ENCODE measurements at regions not wholly inside any gene's neighbourhood (a gene's known extent, or its start where the extent isn't known, plus 50 kb on each side); places are given as distances from the start of the nearest gene placed in this dataset.

DNA sequence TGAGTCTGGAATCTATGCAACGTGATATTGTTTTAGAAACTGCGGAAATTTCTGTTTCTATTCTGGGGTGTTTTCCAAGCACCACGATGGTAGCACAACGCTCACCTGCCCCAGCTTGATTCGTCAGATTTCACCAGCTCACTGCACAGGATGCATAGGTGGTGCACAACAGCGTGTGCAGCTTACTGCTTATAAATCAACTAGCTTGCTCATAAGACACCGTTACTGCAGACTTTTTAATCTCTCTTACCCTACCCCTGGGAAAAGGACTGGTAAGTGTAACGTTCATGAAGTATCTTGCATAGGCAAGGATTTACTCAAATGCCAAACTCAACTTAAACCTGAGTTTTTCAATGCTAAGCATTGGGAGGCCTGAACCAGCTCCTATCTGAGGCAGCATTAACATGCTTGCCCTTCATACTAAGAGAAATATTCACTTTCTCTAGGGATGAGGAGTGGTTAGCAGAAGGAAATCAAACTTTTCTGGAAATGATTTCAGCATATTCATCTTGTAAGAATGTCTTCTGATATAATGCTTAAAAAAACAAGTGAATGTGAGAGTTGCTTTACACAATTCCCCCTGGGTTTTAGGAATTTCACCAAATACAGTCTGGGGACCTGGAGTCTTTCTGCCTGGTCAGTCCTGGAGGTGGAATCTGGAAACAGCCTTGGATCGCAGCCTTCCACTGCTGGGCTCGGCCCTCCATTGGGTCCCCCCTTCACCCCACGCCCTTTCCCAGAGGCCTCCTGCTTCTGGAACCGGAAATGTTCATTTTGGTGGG is 100.6 kb downstream of the DACT2 start:
- Histone ChIP-seq H3K27ac (ENCODE audit: low read depth, low read length) (no peak overlapping the region), H3K27me3 (ENCODE audit: control insufficient read depth, insufficient read depth, low read length) (no peaks in the 10 kb centered on the region), H3K9me3 (ENCODE audit: control insufficient read depth, insufficient read depth, low read length) (peaks cover 56% of the 10 kb centered on the region), H3K4me3 (ENCODE audit: low read depth, low read length) (no peak overlapping the region)
- DNase-seq (ENCODE audit: low read depth, low spot score): no peak
- TF ChIP-seq, protein P1, sequence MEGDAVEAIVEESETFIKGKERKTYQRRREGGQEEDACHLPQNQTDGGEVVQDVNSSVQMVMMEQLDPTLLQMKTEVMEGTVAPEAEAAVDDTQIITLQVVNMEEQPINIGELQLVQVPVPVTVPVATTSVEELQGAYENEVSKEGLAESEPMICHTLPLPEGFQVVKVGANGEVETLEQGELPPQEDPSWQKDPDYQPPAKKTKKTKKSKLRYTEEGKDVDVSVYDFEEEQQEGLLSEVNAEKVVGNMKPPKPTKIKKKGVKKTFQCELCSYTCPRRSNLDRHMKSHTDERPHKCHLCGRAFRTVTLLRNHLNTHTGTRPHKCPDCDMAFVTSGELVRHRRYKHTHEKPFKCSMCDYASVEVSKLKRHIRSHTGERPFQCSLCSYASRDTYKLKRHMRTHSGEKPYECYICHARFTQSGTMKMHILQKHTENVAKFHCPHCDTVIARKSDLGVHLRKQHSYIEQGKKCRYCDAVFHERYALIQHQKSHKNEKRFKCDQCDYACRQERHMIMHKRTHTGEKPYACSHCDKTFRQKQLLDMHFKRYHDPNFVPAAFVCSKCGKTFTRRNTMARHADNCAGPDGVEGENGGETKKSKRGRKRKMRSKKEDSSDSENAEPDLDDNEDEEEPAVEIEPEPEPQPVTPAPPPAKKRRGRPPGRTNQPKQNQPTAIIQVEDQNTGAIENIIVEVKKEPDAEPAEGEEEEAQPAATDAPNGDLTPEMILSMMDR (IDR thresholded peaks at IDR 0.05; ENCODE audit: low read depth, low read length): no peak
- ChIA-PET CTCF (no interaction called here), POLR2A (no interaction called here)

DNA sequence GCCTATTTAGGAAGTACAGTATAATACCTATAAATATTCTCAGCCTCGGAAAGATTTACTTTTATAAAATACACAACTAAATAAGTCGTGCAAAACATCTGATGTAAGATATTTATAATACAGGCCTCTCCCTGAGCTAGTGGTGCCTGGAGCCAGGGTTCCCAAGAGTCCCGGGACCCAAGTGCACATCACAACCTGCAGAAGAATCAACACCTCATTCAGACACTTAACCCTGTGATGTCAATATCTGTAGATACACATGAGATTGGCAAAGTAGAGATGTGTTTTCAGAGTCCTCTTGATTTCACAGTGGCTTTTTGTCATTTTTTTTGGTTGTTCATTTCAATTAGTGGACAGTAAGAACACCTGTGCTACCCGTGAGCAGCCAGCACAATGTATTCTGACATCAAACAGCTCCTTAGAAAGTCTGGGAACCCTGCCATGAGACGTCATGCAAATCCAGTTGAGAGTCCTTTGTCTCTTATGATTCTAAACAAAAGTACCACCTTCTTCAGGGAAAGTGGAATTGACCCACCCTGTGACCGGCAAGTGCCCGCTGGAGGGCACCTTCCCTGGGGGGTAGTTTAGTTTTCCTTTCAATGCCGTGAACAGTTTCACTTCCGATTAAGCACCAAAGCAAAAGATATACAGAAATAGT is 101.6 kb downstream of the DACT2 start:
- no peak overlapping the region for H3K27ac ChIP-seq (ENCODE audit: low read depth, low read length)
- no peak overlapping the region for H3K4me3 ChIP-seq (ENCODE audit: low read depth, low read length)
- DNase-seq (ENCODE audit: low read depth, low spot score): no peak
- TF ChIP-seq, protein P1 (IDR thresholded peaks at IDR 0.05; ENCODE audit: low read depth, low read length): no peak
- H3K9me3 ChIP-seq (ENCODE audit: control insufficient read depth, insufficient read depth, low read length): peaks cover 63% of the 10 kb centered on the region
- ChIA-PET CTCF (no interaction called here), POLR2A (no interaction called here)
- no peaks in the 10 kb centered on the region for H3K27me3 ChIP-seq (ENCODE audit: control insufficient read depth, insufficient read depth, low read length)

DNA sequence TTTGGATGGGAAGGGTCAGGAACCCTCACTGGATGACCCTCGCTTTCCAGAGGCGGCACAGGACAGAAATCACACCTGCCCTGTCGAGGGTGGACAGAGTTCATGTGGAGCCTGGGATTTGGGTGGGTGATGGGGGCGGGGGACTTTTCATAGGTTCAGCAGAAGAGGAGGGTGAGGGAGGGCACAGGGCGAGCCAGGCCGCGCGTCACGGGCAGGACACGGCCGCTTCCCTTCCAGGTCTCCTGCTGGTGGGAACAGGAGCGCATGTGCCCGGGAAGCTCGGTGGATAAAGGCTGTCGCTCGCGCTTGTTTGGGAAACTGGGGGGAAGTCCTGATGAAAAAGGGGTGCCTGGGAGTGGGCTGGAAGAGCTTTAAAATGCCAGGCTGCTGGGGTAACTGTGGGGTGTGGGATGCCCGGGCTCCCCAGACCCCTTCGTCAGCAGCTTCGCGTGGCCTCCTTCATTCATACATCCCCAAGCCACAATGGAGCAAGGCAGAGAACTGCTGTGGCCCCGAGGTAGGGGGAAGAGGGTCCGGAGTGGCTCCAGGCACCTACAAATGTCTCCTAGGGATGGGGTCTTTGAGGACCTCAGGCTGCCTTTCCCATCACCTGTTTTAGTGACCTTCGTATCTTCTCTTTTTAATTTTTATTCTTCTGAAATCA is 102.2 kb downstream of the DACT2 start:
- Histone ChIP-seq H3K27ac (ENCODE audit: low read depth, low read length) (no peak overlapping the region), H3K9me3 (ENCODE audit: control insufficient read depth, insufficient read depth, low read length) (peaks cover 62% of the 10 kb centered on the region), H3K27me3 (ENCODE audit: control insufficient read depth, insufficient read depth, low read length) (no peaks in the 10 kb centered on the region), H3K4me3 (ENCODE audit: low read depth, low read length) (no peak overlapping the region)
- TF ChIP-seq, protein P1 (IDR thresholded peaks at IDR 0.05; ENCODE audit: low read depth, low read length): no peak
- DNase-seq (ENCODE audit: low read depth, low spot score): no peak
- POLR2A ChIA-PET: no interaction called here
- CTCF ChIA-PET: no interaction called here

DNA sequence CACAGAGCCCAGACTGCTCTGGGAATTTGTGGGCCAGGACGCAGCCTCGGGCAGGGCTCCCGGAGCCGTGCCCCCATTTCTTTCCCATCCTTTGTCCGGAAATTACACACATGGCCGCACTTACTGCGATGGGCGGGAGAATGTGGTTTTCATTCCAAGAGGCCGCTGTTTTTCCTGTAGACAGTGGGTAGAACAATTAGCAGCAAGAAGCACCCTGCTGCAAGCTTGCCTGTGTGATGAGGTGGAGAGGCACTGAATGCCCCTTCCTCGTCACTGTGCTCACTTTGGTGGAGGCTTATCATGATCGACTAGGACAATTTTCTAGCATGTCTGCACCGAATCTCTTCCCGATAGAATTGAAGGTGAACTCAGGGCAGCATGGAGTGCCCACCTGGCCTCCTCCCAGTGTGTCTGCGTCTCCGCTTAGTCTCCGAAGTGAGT is 102.8 kb downstream of the DACT2 start:
- Histone ChIP-seq H3K9me3 (ENCODE audit: control insufficient read depth, insufficient read depth, low read length) (peaks cover 62% of the 10 kb centered on the region), H3K27me3 (ENCODE audit: control insufficient read depth, insufficient read depth, low read length) (no peaks in the 10 kb centered on the region), H3K27ac (ENCODE audit: low read depth, low read length) (no peak overlapping the region), H3K4me3 (ENCODE audit: low read depth, low read length) (no peak overlapping the region)
- TF ChIP-seq, protein P1 (IDR thresholded peaks at IDR 0.05; ENCODE audit: low read depth, low read length): no peak
- POLR2A ChIA-PET: no interaction called here
- no peak for DNase-seq (ENCODE audit: low read depth, low spot score)
- CTCF ChIA-PET: no interaction called here

DNA sequence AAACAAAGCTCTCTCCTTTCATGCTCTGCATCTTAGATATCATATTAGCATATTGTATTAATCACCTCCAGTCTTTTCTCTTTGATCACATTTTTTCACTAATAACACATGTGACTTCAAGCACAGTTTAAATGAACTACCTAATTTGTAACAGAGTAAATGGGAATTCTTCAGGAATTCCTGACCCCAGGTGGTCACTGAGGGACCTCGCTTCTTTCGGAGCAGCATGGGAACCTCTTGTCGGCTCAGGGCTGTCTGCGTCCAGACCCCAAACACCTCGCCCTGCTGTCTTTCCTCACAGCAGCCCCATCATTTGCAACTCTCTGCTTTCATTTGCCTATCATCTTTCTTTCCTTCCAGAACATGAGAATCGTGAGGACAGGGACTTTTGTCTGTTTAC is 103.5 kb downstream of the DACT2 start:
- Histone ChIP-seq H3K9me3 (ENCODE audit: control insufficient read depth, insufficient read depth, low read length) (peaks cover 63% of the 10 kb centered on the region), H3K27ac (ENCODE audit: low read depth, low read length) (no peak overlapping the region), H3K27me3 (ENCODE audit: control insufficient read depth, insufficient read depth, low read length) (no peaks in the 10 kb centered on the region), H3K4me3 (ENCODE audit: low read depth, low read length) (no peak overlapping the region)
- no peak for DNase-seq (ENCODE audit: low read depth, low spot score)
- ChIA-PET POLR2A (no interaction called here), CTCF (no interaction called here)
- TF ChIP-seq, protein P1 (IDR thresholded peaks at IDR 0.05; ENCODE audit: low read depth, low read length): no peak
